ENCODE measurements at regions not wholly inside any gene's neighbourhood (a gene's known extent, or its start where the extent isn't known, plus 50 kb on each side); places are given as distances from the start of the nearest gene placed in this dataset.

DNA sequence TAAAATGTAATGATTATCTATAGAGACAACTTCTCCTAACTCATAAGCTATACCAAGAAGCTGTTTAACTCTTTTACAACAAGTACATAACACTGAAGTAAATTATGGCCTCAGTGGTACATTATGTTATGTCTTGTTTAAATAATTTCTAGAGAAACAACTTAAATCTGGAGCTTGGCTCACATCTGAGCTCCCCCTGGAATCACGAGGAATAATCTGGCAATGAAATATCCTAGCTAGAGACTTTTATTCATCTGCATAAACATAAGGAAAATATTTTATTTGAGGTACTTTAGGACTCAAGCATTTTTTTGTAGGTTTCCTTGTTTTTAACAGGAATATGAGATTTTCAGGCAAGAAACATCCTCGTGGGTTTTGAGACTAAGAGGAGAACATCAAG, 354.7 kb upstream of the SLC7A11 start:
- Histone ChIP-seq H3K27me3 (ENCODE audit: insufficient read depth, poor library complexity, severe bottlenecking) (no peaks in the 10 kb centered on the region), H3K27ac (ENCODE audit: poor library complexity, severe bottlenecking) (no peak overlapping the region), H3K36me3 (ENCODE audit: low read depth) (no peaks in the 10 kb centered on the region), H3K4me3 (ENCODE audit: severe bottlenecking) (no peak overlapping the region), H3K9me3 (ENCODE audit: severe bottlenecking) (no peaks in the 10 kb centered on the region), H3K4me1 (ENCODE audit: insufficient read depth, poor library complexity, severe bottlenecking) (no peaks in the 10 kb centered on the region)
- TF ChIP-seq, protein P1, sequence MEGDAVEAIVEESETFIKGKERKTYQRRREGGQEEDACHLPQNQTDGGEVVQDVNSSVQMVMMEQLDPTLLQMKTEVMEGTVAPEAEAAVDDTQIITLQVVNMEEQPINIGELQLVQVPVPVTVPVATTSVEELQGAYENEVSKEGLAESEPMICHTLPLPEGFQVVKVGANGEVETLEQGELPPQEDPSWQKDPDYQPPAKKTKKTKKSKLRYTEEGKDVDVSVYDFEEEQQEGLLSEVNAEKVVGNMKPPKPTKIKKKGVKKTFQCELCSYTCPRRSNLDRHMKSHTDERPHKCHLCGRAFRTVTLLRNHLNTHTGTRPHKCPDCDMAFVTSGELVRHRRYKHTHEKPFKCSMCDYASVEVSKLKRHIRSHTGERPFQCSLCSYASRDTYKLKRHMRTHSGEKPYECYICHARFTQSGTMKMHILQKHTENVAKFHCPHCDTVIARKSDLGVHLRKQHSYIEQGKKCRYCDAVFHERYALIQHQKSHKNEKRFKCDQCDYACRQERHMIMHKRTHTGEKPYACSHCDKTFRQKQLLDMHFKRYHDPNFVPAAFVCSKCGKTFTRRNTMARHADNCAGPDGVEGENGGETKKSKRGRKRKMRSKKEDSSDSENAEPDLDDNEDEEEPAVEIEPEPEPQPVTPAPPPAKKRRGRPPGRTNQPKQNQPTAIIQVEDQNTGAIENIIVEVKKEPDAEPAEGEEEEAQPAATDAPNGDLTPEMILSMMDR (IDR thresholded peaks at IDR 0.05; ENCODE audit: poor library complexity, severe bottlenecking) = no peak
- DNase-seq (ENCODE audit: low spot score) (no peak), ATAC-seq (ENCODE audit: low read depth) (no peak)

DNA sequence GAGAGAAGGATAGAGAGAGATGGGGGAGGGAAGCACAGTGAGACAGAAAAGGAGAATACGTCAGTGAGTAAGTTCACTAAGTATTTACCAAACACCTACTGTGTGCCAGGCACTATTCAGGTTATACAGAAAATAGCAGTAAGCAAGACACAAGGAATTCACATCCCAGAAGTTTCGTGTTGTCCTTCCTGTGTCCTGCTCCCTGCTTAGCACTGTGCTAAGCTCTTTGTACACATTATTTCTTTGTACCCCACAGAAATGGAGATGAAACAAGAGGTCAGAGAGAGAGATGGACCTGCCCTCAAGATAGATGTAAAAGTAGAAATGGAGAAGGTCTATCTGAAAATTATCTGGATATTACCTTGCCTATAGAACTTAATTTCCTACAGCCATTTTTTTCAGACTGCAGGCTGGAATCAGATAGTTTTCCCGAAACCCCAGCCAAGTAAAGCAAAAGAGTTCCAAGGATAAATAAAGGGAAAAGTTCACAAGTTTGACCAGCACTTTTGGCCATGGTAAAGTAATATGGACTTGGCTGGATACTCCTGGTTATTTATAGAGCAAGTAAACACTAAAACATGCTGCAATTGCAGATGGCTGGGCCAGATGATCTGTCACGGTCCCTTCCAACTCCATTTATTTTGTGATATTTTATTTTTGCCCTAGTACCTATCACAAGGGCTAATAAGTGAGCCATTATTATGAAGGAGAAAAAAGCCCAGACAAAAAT, 353.7 kb upstream of the SLC7A11 start:
- no peaks in the 10 kb centered on the region for H3K36me3 ChIP-seq (ENCODE audit: low read depth)
- TF ChIP-seq, protein P1 (IDR thresholded peaks at IDR 0.05; ENCODE audit: poor library complexity, severe bottlenecking) = no peak
- no peaks in the 10 kb centered on the region for H3K27me3 ChIP-seq (ENCODE audit: insufficient read depth, poor library complexity, severe bottlenecking)
- ATAC-seq (ENCODE audit: low read depth) (no peak), DNase-seq (ENCODE audit: low spot score) (no peak)
- H3K27ac ChIP-seq (ENCODE audit: poor library complexity, severe bottlenecking) = no peak overlapping the region
- no peak overlapping the region for H3K4me3 ChIP-seq (ENCODE audit: severe bottlenecking)
- H3K9me3 ChIP-seq (ENCODE audit: severe bottlenecking) = no peaks in the 10 kb centered on the region
- no peaks in the 10 kb centered on the region for H3K4me1 ChIP-seq (ENCODE audit: insufficient read depth, poor library complexity, severe bottlenecking)

DNA sequence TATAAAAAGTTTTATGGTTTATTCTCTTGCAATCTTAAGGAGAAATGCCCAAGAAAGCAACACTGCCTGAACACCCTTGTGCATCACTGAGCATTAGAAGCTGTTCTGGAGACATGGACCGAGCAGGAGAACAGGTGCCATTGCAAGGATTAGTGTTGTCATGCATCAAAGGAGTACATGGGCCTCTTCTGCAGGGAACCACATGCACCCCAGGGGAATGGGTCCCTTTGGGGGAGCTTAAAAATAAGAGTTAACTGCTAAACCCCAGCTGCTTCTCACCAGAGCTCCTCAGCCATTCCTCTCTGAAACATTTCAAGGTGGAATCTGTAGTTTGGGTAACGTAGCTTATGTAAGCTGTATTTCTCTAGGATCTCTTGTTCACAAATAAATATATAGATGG, 353.0 kb upstream of the SLC7A11 start:
- Histone ChIP-seq H3K27ac (ENCODE audit: poor library complexity, severe bottlenecking) (no peak overlapping the region), H3K36me3 (ENCODE audit: low read depth) (no peaks in the 10 kb centered on the region), H3K4me3 (ENCODE audit: severe bottlenecking) (no peak overlapping the region), H3K9me3 (ENCODE audit: severe bottlenecking) (no peaks in the 10 kb centered on the region), H3K4me1 (ENCODE audit: insufficient read depth, poor library complexity, severe bottlenecking) (no peaks in the 10 kb centered on the region), H3K27me3 (ENCODE audit: insufficient read depth, poor library complexity, severe bottlenecking) (no peaks in the 10 kb centered on the region)
- TF ChIP-seq, protein P1 (IDR thresholded peaks at IDR 0.05; ENCODE audit: poor library complexity, severe bottlenecking) = no peak
- DNase-seq (ENCODE audit: low spot score) (no peak), ATAC-seq (ENCODE audit: low read depth) (no peak)

DNA sequence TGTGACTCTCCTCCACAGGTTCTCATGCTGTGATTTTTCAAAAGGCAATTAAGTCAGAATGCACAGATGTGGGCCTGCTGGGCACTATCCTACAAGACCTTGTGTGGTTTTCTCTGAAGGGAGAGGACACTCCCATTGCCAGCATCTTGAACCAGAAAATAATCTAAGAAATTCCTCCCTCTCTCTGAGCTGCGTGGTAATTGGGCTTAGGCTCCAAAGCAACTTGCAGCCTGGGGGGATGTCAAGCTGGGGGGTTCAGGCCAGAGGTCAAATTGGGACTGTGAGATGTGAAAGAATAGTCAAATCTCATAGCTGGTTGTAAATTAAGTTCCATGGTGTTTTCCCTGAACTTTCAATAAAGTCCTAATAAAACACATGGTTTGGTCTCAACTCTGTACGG, 350.6 kb upstream of the SLC7A11 start:
- DNase-seq (ENCODE audit: low spot score) (no peak), ATAC-seq (ENCODE audit: low read depth) (no peak)
- TF ChIP-seq, protein P1 (IDR thresholded peaks at IDR 0.05; ENCODE audit: poor library complexity, severe bottlenecking) = no peak
- H3K9me3 ChIP-seq (ENCODE audit: severe bottlenecking) = no peaks in the 10 kb centered on the region
- H3K27ac ChIP-seq (ENCODE audit: poor library complexity, severe bottlenecking) = no peak overlapping the region
- no peaks in the 10 kb centered on the region for H3K27me3 ChIP-seq (ENCODE audit: insufficient read depth, poor library complexity, severe bottlenecking)
- H3K4me3 ChIP-seq (ENCODE audit: severe bottlenecking) = no peak overlapping the region
- no peaks in the 10 kb centered on the region for H3K4me1 ChIP-seq (ENCODE audit: insufficient read depth, poor library complexity, severe bottlenecking)
- H3K36me3 ChIP-seq (ENCODE audit: low read depth) = no peaks in the 10 kb centered on the region

DNA sequence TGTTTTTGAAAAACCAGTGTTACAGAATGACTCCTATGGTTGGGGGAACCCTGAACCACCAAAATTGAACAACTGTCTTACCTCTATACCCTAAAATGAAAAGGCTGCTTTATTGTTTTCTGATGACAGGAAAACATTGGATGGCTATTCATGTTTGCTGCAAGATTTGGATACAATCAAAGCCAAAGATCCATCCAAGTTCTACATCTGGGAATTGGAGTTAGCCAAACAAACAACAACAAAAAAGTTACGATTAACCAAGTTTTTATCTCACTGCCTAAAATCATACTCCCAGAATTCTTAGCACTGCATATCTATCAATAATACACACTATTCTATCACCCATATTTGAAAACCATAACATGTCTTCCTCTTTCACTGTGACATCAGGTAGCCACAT, 349.7 kb upstream of the SLC7A11 start:
- TF ChIP-seq, protein P1 (IDR thresholded peaks at IDR 0.05; ENCODE audit: poor library complexity, severe bottlenecking) = no peak
- Histone ChIP-seq H3K36me3 (ENCODE audit: low read depth) (no peaks in the 10 kb centered on the region), H3K27me3 (ENCODE audit: insufficient read depth, poor library complexity, severe bottlenecking) (no peaks in the 10 kb centered on the region), H3K4me1 (ENCODE audit: insufficient read depth, poor library complexity, severe bottlenecking) (no peaks in the 10 kb centered on the region), H3K9me3 (ENCODE audit: severe bottlenecking) (no peaks in the 10 kb centered on the region), H3K4me3 (ENCODE audit: severe bottlenecking) (no peak overlapping the region), H3K27ac (ENCODE audit: poor library complexity, severe bottlenecking) (no peak overlapping the region)
- no peak for DNase-seq (ENCODE audit: low spot score)
- no peak for ATAC-seq (ENCODE audit: low read depth)
